Memory B cell (primary cell): ENCODE measurements at regions not wholly inside any gene's neighbourhood (a gene's known extent, or its start where the extent isn't known, plus 50 kb on each side); places are given as distances from the start of the nearest gene placed in this dataset.
"Not testable (repeated sequence)": the region's sequence is repeated elsewhere in the genome, so short reads cannot be mapped to it uniquely, and the experiment has no call there.

ENCODE experiments used
- ATAC-seq: fragments of 150-1000 bp; cut with Tn5 transposase; 2 replicates; pipeline ENCODE4 v1.10.0; 2021; ENCODE audit warnings: low read depth, mild to moderate bottlenecking, moderate library complexity
- DNase-seq, 2 donors: peaks; one replicate each; pipeline ENCODE4 v3.0.0; 2022; ENCODE audit warnings: low spot score in 2 of 2
- H3K27ac Mint-ChIP-seq: one replicate; pipeline ENCODE4 v1.8.0; 2022; ENCODE audit warnings: mild to moderate bottlenecking, moderate library complexity, mixed read lengths
- H3K27me3 Mint-ChIP-seq: one replicate; pipeline ENCODE4 v1.8.0; 2022; ENCODE audit warnings: mixed read lengths
- H3K36me3 Mint-ChIP-seq: one replicate; pipeline ENCODE4 v1.8.0; 2022; ENCODE audit warnings: mild to moderate bottlenecking, mixed read lengths
- H3K4me1 Mint-ChIP-seq: one replicate; pipeline ENCODE4 v1.8.0; 2022; ENCODE audit warnings: mixed read lengths
- H3K4me3 Mint-ChIP-seq: one replicate; pipeline ENCODE4 v1.8.0; 2022; ENCODE audit warnings: mild to moderate bottlenecking, moderate library complexity, mixed read lengths
- H3K9me3 Mint-ChIP-seq: one replicate; pipeline ENCODE4 v1.8.0; 2022; ENCODE audit warnings: mixed read lengths

DNA sequence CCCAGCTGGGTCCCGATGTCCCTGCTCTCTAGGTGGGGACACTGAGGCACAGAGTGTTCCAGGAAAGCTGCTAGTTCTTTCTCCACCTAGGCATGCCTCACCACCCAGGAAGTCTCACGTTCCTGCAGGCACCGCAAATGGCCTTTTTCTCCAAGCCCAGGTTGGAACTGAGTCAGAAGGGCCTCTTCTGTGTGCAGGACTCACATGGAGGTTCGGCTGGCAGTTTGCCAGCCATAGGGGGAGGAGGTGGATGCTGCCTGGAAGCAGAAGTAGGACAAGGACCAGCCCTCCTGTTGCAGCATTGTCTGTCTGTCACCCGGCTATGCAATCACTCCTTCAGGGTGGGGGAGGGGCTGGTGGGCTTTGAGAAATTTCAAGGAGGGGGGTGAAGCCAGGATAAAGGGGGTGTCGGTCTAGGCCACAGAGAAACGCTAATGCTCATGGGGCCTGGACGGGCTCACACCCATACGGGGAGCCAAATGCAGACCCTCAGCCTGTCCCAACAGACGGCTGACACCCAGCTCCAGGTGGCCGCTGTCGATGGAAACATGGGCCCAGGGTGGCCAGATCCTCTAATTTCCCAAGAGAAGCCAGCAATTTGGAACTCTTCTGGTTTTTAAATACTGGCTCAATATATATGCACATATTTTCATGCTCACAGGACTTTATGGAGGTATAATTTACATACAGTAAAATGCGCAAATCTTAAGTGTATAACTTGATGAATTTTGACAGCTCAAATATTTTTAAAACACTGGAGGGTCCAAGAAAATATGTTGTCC is 120.5 kb downstream of the PHETA1 start:
- H3K4me3 Mint-ChIP-seq, result no peak overlapping the region
- H3K27me3 Mint-ChIP-seq, result peaks cover 9% of the 10 kb centered on the region
- no peaks in the 10 kb centered on the region for H3K36me3 Mint-ChIP-seq
- DNase-seq, result no peak
- H3K27ac Mint-ChIP-seq, result no peak overlapping the region
- no peaks in the 10 kb centered on the region for H3K4me1 Mint-ChIP-seq
- ATAC-seq, result no peak
- peaks cover 3% of the 10 kb centered on the region for H3K9me3 Mint-ChIP-seq

DNA sequence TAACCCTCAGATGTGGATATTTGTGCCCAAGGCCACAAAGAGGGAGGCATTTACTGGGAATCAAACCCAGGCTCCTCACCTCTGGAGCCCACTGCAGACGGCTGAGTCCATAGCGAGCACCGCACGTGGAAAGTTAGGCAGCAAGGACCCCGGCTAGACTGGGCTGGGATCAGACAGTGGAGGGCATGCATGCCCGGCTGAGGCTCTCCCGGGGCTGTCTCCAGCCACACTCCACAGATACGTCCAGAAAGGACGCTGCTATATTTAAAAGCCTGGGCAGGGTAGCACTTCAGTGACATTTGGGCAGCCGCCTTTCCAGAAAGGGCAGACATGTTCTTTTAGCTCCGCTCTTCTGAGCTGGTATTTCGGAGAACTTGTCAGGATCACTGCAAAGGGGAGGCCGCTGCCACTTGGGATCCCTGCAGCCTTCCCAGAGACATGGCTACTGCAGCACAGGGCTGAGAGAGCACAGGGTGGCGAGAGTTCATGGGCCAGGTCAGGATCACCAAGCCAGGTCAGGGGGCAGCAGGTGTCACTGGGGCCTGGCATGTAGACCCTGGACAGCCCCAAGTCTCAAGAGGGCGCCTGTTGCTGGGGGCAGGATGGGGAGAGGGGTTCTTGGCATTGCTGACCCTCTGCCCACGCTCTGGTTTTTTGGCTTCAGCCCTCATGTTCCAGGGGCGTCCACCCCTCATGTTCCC is 121.7 kb downstream of the PHETA1 start:
- H3K9me3 Mint-ChIP-seq, result peaks cover 5% of the 10 kb centered on the region
- H3K36me3 Mint-ChIP-seq, result no peaks in the 10 kb centered on the region
- no peak overlapping the region for H3K27ac Mint-ChIP-seq
- H3K27me3 Mint-ChIP-seq, result peaks cover 3% of the 10 kb centered on the region
- no peak for ATAC-seq
- no peak overlapping the region for H3K4me3 Mint-ChIP-seq
- no peak for DNase-seq
- H3K4me1 Mint-ChIP-seq, result no peaks in the 10 kb centered on the region

DNA sequence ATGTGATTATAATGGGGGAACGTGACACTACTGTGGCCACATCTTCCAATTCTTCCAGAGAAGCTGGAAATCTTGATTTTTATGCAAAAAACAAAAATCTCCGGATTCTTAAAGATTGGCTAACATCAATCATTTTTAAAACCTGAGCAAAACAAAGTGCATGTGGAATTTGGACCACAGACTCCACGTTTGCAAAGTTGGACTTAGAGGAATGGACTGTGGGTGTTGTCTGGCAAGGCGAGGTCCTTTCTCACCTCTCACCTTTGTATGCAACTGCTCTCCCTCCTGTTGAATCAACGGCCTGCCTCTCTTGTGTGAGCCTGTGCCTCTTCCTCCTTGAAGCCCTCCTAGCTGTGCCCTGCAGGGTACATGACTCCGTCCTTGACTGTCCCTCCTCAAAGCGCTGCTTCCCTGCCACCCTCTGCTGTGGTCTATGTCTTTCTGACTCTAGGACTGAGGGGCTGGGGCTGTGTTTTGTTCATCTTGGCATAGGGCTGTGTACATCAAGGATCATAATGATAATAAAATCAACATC is 122.4 kb downstream of the PHETA1 start:
- peaks cover 3% of the 10 kb centered on the region for H3K27me3 Mint-ChIP-seq
- ATAC-seq (no peak), DNase-seq (no peak)
- H3K9me3 Mint-ChIP-seq, result peaks cover 5% of the 10 kb centered on the region
- no peaks in the 10 kb centered on the region for H3K4me1 Mint-ChIP-seq
- H3K4me3 Mint-ChIP-seq, result no peak overlapping the region
- no peaks in the 10 kb centered on the region for H3K36me3 Mint-ChIP-seq
- no peak overlapping the region for H3K27ac Mint-ChIP-seq

DNA sequence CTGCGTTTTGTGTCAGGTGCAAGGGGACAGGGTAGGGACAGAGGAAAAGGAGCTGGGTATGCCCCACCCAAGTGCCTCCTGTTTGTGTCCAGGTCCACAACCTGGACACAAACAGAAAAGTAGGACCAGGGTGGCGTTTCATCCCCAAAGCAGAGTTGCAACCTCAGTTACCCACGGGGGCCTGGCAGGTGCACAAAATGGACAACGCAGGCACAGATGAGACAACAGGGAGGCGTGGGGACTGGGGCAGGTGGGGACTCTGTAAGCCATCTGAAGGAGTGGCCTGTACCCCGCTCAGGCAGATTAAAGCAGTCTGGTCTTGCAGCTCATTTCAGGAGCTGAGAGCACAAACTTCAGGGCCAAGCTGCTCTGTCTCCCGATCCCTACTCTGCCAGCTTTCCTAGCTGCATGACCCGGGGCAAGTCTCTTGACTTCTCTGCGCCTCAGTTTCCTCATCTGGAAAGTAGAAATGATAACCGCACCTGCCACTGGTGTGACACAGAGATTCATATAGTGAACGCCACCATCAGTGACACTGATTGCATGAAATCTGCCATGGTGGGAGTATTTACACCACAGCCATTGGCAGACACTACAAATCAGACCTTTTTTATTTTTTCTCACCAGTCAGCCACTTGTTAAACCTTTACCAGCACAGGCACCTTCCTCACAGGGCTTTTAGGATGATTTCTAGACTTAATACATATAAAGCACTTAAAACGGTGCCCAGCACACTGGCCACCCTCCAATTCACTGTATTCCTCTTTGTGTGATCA is 123.0 kb downstream of the PHETA1 start:
- Mint-ChIP-seq H3K4me3 (no peak overlapping the region), H3K27ac (no peak overlapping the region)

DNA sequence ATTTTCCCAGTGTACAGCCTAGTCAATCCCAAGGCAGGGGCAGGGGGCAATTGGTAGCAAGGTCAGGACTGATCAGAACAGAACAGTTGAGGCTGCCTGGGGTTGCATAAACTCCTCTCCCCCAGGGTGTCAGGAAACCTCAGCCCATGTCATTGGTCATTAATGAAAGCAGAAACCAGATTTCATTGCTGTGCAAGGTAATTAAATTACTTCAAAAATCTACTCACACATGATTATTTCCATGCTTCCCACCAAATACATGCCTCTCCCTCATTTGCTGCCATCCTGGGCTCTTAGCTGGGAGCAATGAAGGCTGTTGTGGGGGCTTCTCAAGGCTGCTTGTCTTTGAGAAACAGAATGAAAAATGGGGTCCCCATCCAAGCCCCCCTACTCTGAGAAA is 124.2 kb downstream of the PHETA1 start:
- Mint-ChIP-seq H3K27ac (no peak overlapping the region), H3K4me1 (no peaks in the 10 kb centered on the region), H3K36me3 (no peaks in the 10 kb centered on the region), H3K9me3 (peaks cover 5% of the 10 kb centered on the region), H3K27me3 (peaks cover 5% of the 10 kb centered on the region), H3K4me3 (no peak overlapping the region)
- DNase-seq, result no peak
- ATAC-seq, result no peak

More for the DNA sequence above, 123.0 kb downstream of the PHETA1 start:
- Mint-ChIP-seq H3K4me1 (no peaks in the 10 kb centered on the region), H3K36me3 (no peaks in the 10 kb centered on the region), H3K27me3 (peaks cover 4% of the 10 kb centered on the region), H3K9me3 (peaks cover 5% of the 10 kb centered on the region)
- ATAC-seq, result no peak
- no peak for DNase-seq

DNA sequence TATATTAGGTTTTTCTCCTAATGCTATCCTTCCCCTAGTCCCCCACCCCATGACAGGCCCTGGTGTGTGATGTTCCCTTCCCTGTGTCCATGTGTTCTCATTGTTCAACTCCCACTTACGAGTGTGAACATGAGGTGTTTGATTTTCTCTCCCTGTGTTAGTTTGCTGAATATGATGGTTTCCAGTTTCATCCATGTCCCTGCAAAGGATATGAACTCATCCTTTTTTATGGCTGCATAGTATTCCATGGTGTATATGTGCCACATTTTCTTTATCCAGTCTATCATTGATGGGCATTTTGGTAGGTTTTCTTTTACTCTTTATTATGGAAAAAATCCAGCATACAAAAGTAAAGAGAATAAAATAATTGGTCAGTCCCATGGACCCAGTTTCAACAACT is 126.1 kb downstream of the PHETA1 start:
- H3K36me3 Mint-ChIP-seq, H3K4me1 Mint-ChIP-seq, H3K27ac Mint-ChIP-seq, ATAC-seq, H3K27me3 Mint-ChIP-seq, DNase-seq, H3K4me3 Mint-ChIP-seq, H3K9me3 Mint-ChIP-seq: not testable (repeated sequence)

DNA sequence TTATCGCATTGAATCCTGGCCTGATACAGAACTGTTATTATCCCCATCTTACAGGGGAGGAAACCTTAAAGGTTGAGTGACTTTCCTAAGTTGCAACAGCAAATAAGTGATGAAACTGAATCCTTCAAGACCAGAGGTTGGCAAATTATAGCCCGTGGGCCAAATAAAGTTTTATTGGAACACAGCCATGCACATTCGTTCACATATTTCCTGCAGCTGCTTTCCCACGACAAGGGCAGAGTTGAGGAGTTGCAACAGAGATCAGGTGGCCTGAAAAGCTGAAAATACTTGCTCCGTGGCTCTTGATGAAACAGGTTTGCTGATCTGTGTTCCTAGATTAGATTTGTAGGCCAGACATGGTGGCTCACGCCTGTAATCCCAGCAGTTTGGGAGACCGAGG is 126.7 kb downstream of the PHETA1 start:
- no peaks in the 10 kb centered on the region for H3K36me3 Mint-ChIP-seq
- H3K27me3 Mint-ChIP-seq, result peaks cover 13% of the 10 kb centered on the region
- DNase-seq, result no peak
- no peaks in the 10 kb centered on the region for H3K4me1 Mint-ChIP-seq
- no peak overlapping the region for H3K27ac Mint-ChIP-seq
- H3K4me3 Mint-ChIP-seq, result no peak overlapping the region
- ATAC-seq, result no peak
- peaks cover 5% of the 10 kb centered on the region for H3K9me3 Mint-ChIP-seq

DNA sequence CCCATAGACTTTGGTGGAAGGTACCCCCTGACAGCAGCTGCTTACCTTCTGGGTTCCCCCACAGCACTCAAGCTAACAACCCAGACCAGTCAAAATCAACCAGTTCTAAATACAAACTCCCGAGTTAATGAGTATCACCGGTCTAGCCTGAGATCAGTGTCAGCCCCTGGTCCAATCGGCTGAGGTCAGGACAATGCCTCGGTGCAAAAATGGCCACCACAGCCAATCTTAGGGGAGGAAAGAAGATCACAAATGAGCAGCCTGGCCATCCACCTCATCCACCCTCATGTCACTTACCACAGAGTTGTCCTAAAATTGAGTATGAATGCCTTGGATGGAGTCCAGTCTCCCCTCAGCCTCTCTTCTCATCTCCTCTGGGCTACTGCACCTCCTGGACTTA is 128.5 kb downstream of the PHETA1 start:
- Mint-ChIP-seq H3K36me3 (no peaks in the 10 kb centered on the region), H3K27me3 (peaks cover 14% of the 10 kb centered on the region), H3K27ac (no peak overlapping the region), H3K4me1 (no peaks in the 10 kb centered on the region), H3K4me3 (no peak overlapping the region), H3K9me3 (peaks cover 8% of the 10 kb centered on the region)
- ATAC-seq, result no peak
- no peak for DNase-seq

DNA sequence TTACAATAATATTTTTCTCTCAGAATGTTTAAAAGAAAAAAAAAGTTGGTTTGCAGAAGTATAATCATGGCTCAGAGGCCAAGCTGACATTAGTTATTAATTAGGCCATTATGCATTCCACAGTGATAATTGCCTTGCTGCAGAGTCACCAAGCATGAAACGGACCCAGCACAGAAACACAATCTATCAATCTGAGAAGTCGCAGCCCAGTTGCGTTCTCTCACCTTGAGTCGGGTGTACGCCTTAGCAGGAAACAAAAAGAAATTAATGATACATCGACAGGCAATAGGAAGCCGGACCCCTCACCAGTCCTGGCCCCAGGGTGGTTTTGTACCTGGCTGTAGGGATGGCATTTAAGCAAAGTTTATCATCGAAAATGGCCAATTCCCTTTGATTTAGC is 129.7 kb downstream of the PHETA1 start:
- Mint-ChIP-seq H3K9me3 (peaks cover 8% of the 10 kb centered on the region), H3K4me1 (no peaks in the 10 kb centered on the region), H3K4me3 (no peak overlapping the region), H3K36me3 (no peaks in the 10 kb centered on the region), H3K27ac (no peak overlapping the region), H3K27me3 (peaks cover 16% of the 10 kb centered on the region)
- ATAC-seq (no peak), DNase-seq (no peak)

DNA sequence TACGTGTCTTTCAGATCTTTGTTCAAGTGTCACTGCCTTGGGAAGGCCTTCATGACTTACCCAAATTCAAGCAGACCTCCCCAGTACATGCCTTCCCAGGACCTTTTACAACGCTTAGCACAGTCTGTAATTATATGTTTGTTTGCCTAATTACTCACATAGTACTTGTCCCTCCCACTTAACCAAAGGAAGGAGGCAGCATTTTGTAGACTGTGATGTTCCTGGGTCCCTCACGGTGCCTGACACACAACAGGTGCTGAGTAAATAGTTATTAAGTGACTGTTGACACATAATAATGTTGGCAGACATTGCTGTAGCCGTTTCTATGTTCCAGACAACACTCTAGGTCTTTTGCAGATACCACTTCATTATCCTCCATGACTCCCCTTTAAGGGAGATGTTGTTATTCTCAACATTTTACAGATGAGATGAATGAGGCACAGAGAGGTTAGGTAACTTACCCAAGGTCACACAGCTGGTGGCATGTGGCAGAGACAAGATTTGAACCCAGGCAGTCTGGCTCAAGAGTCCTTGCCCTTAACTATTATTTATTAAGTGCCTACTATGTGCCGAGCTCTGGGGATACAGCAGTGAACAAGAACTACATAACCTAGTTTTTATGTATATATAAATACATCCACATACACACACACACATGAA is 130.7 kb downstream of the PHETA1 start:
- DNase-seq, result no peak
- ATAC-seq, result no peak
- Mint-ChIP-seq H3K9me3 (peaks cover 7% of the 10 kb centered on the region), H3K36me3 (no peaks in the 10 kb centered on the region), H3K4me1 (no peaks in the 10 kb centered on the region), H3K27ac (no peak overlapping the region), H3K4me3 (no peak overlapping the region), H3K27me3 (peaks cover 17% of the 10 kb centered on the region)

DNA sequence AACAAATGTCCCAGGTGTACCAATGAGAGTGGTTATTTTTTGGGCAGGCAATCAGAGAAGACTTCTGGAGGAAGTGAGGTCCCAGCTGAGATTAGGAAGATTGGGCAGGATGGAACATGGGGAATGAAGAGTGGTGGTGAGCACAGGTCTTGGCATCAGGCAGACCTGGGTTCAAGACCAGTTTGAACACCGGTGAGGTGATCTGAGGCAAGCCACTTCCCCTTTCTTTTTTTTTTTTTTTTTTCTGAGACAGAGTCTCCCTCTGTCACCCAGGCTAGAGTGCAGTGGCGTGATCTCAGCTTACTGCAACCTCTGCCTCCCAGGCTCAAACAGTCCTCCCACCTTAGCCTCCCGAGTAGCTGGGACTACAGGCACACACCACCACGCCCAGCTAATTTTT is 134.4 kb downstream of the PHETA1 start:
- not testable (repeated sequence) for H3K36me3 Mint-ChIP-seq, H3K27ac Mint-ChIP-seq, H3K4me3 Mint-ChIP-seq, H3K4me1 Mint-ChIP-seq, DNase-seq, ATAC-seq, H3K9me3 Mint-ChIP-seq
- peaks cover 24% of the 10 kb centered on the region for H3K27me3 Mint-ChIP-seq

DNA sequence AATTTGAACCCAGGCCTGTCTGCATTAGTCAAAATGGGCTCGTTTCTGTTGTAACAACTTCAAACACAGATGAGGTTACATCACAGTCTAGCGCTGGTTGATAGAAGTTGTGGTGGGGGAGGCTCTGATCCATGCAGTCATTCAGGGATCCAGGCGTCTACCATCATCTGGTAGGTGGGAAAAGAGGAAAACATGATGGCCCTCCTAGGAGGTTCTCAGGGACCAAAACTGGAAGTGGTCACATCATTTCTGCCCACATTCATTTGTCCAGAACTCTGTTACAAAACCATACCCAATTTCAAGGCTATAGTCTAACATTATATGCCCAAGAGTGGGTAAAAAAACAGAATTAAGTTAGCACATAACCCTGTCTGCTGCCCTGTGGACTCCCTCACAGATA is 135.1 kb downstream of the PHETA1 start:
- H3K27ac Mint-ChIP-seq, result no peak overlapping the region

DNA sequence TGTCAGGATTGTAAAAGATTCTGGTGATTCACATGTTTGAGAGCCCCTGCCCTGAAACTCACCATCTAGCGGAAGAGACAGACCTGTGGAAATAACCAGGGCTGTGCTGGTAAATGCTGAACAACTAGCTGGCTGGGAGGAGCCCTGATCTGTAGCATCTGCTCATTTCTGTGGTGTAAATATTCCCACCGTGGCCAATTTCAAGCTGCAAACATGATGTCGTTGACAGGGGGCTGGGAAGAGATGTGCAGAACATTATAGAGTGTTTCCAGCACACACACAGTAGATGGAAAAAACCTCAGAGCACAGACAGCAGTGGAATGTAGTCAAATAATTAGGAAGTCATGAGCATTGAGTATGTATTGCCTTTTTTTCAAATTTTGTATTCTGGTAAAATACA is 138.2 kb downstream of the PHETA1 start:
- ATAC-seq, result no peak
- H3K27ac Mint-ChIP-seq, result no peak overlapping the region
- no peak overlapping the region for H3K4me3 Mint-ChIP-seq
- H3K9me3 Mint-ChIP-seq, result peaks cover 1% of the 10 kb centered on the region
- no peaks in the 10 kb centered on the region for H3K4me1 Mint-ChIP-seq
- DNase-seq, result no peak
- peaks cover 19% of the 10 kb centered on the region for H3K27me3 Mint-ChIP-seq
- no peaks in the 10 kb centered on the region for H3K36me3 Mint-ChIP-seq

More for the DNA sequence above, 135.1 kb downstream of the PHETA1 start:
- no peaks in the 10 kb centered on the region for H3K4me1 Mint-ChIP-seq
- no peak overlapping the region for H3K4me3 Mint-ChIP-seq
- peaks cover 22% of the 10 kb centered on the region for H3K27me3 Mint-ChIP-seq
- no peaks in the 10 kb centered on the region for H3K36me3 Mint-ChIP-seq
- peaks cover 5% of the 10 kb centered on the region for H3K9me3 Mint-ChIP-seq
- DNase-seq (no peak), ATAC-seq (no peak)
